ENCODE measurements at regions not wholly inside any gene's neighbourhood (a gene's known extent, or its start where the extent isn't known, plus 50 kb on each side); places are given as distances from the start of the nearest gene placed in this dataset.

GRCh38 chr6:165804331-165805066 is 141.5 kb upstream of the PDE10A start:
- no peak for DNase-seq

GRCh38 chr6:165800337-165800736 is 137.3 kb upstream of the PDE10A start:
- no peak for DNase-seq

GRCh38 chr6:165799391-165800153 is 136.5 kb upstream of the PDE10A start:
- no peak for DNase-seq

- DNase-seq: no peak
Observed at GRCh38 chr6:165798991-165799390, 135.9 kb upstream of the PDE10A start.

GRCh38 chr6:165794179-165794601 is 131.1 kb upstream of the PDE10A start:
- DNase-seq: no peak

DNA sequence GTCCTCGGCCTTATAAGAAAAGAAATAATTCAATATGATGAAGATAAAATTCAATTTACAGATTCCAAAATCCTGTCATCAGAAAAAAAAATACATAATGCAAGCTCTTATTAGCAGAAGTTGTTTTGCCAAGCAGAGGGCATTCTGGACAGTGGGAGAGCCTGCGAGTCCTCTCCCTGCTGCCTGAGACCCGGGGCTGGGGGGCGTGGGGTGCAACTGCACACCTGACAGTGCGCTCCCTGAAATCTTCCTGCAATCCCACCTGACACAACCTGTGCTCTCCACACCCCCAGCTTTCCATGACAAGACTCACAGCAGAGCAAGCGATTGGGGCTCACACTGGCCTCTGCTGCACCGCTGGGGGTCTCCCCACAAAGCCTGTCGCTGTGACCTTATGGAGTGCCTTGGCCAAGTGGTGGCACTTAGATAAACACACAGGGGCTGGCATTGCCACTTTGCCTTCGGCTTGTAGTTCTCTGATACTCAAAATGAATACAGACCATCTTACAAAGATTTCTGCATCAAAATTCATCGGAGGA is 130.3 kb upstream of the PDE10A start:
- no peak for DNase-seq

GRCh38 chr6:165791876-165792437 is 128.9 kb upstream of the PDE10A start:
- DNase-seq: no peak

- DNase-seq: no peak
Observed at GRCh38 chr6:165791306-165791705, 128.3 kb upstream of the PDE10A start.

DNA sequence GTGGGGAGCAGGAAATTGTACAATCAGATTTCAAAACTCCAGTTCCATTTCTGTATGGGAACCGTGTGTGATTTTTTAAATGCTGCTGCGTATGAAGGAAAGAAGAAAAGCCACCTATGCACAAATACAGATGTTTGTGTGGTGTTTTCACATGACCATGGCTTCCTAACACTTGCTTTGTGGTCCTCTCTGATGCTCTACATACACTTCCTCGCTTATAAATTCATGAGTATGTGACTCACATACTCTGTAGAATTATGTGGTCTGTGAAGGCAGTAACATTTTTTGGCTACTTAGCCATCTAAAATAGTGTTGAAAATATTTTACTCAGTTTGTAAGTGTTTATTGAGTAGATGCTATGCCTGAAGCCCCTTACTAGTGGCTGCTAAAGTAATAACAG is 119.8 kb upstream of the PDE10A start:
- no peak for DNase-seq

DNA sequence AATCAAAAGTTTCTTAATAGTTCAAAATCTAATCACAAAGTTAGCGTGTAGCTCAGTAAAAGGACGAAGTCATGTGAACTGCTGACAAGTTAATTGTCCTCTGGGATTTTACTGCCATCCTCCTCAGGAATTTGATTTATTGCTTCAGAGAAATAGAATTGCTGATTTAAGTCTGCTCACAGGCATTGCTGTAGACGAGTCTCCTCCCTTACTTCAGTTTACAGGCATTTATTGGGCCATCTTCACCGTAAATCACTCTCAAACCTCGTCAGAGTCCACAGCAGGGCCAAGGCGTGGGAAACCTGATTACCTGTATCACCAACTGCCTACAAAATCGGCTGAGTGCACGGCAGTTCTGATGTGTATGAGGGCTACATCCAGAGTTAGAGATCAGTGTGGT is 119.1 kb upstream of the PDE10A start:
- DNase-seq: no peak

DNA sequence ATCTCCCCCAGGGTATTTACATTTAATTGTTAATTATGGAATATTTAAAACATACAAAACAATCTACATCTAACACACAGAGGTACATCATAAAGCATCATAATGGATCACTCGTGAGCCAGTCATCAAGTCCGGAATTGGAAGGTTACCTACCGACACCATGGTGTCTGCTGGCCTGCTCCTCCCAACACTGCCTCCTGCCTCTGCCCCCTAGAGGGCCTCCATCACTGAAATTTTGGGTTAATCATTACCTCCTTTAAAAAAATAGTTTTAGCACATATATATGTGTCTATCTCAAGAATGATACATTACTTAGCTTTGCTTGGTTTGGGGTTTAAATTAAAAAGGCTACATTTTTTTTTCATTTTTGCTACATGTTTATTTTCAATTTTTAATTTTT is 114.6 kb upstream of the PDE10A start:
- no peak for DNase-seq

DNA sequence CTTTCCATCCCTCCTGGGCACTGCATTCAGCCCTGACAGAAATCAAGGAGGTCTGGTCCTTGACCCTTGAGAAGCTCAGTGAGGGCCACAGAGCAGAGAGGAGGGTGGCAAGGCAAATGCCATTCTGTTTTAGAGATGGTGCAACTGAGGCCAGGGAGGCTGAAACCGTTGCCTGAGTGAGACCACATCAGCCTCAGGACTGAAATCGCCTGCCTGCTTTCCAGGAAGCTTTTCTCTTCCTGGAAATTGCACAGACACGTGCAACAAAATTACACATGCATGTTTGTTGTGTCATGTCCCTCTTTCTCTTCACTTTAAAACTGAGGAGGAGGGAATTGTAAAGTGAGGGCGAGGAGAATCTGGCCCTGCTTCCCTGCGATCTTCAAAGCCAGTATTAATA is 113.7 kb upstream of the PDE10A start:
- DNase-seq: no peak

- no peak for DNase-seq
Observed at GRCh38 chr6:165775721-165776120, 112.7 kb upstream of the PDE10A start.

DNA sequence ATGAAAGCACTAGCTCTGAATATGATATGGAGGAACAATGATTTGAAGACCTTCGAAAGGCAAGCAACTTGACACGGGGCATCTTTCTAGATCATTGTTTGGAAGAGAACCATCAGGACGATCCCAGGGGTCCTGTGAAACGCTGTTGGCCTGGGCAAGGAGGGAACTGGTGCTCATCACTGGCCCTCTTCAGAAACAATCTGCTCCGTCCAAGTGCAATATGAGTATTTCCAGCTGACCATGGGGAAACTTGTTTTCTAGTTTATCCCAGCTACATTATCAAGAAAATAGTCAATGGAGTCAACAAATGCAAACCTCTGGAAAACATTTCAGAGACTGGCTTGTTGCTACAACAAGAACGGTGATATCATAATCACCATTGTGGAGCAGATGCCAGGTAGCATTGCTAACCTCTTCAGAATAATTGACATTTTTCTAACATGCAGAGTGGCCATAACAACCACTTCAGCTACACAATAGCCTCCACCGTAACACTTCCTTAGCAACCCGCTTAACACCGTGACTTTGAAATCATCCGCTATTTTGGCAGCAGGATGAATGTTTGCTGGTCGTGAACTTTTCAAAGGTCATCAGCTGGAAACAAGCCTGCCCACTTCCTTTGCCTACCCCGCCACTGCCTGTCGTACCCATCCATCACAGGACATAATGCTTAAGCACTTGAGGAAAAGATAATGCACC is 112.0 kb upstream of the PDE10A start:
- no peak for DNase-seq

GRCh38 chr6:165770397-165771082 is 107.5 kb upstream of the PDE10A start:
- no peak for DNase-seq

- DNase-seq: no peak
Observed at GRCh38 chr6:165769884-165770283, 106.8 kb upstream of the PDE10A start.

- DNase-seq: no peak
Observed at GRCh38 chr6:165769401-165769800, 106.4 kb upstream of the PDE10A start.

DNA sequence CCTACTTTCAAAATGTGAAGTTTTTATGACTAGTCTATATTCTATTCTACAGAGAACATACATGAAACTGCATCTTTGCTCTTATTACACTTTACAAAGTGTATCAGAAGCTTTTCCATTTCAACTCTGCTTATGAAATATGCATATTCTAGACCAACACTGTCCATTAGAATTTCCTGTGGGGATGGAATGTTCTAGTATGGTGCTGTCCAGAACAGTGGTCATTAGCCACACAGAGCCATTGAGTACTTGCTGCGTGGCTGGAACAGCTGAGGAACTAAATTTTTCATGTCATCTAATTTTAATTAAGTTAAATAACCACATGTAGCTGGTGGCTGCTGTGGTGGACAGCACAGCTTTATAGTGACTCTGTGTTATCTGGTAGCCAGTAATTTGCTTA is 105.9 kb upstream of the PDE10A start:
- DNase-seq: no peak

GRCh38 chr6:165767228-165767627 is 104.2 kb upstream of the PDE10A start:
- DNase-seq: no peak

GRCh38 chr6:165766457-165766856 is 103.4 kb upstream of the PDE10A start:
- DNase-seq: no peak

DNA sequence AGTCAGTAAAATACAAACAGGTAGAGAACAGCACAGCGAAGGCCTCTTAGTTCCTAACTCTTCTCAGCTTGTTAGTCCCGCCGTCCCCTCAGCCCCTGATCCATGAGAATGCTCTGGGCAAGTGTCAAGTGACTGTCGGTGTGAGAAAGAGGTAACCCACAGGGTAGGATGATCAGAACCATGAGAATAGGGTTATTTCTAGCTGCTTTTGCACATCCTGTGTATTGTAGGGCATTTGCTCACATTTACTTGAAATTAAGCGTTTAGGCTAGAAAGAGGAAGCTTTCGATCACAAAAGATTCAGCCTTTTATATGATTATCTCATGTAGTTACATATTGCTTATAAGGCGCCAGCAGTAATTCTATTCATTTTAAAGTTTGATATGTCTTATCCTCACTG is 103.0 kb upstream of the PDE10A start:
- DNase-seq: no peak
